GM18868 (cell line): ENCODE measurements at regions not wholly inside any gene's neighbourhood (a gene's known extent, or its start where the extent isn't known, plus 50 kb on each side); places are given as distances from the start of the nearest gene placed in this dataset.

Source experiments
- ATAC-seq: cut with Tn5 transposase; IDR thresholded peaks from one replicate; pipeline ENCODE4 v1.9.1; 2021; ENCODE audit warnings: mild to moderate bottlenecking, moderate library complexity; ENCODE audit not compliant: unreplicated experiment

- ATAC-seq: no peak
Measured at GRCh38 chr1:25082216-25082899, 149.9 kb downstream of the SYF2 start.

GRCh38 chr1:25081496-25081895 lies 150.8 kb downstream of the SYF2 start:
- ATAC-seq: no peak

- no peak for ATAC-seq
Measured at GRCh38 chr1:25080294-25081209, 150.5 kb upstream of the RUNX3 start.

- no peak for ATAC-seq
Measured at GRCh38 chr1:25079048-25079447, 149.0 kb upstream of the RUNX3 start.

- ATAC-seq: no peak
Measured at GRCh38 chr1:25074351-25075227, 144.5 kb upstream of the RUNX3 start.

GRCh38 chr1:25073640-25074270 lies 143.7 kb upstream of the RUNX3 start:
- ATAC-seq: no peak

- ATAC-seq: no peak
Measured at GRCh38 chr1:25072461-25072860, 142.4 kb upstream of the RUNX3 start.

- no peak for ATAC-seq
Measured at GRCh38 chr1:25068829-25069228, 138.8 kb upstream of the RUNX3 start.

- ATAC-seq: no peak
Measured at GRCh38 chr1:25068316-25068715, 138.2 kb upstream of the RUNX3 start.

GRCh38 chr1:25067518-25068251 lies 137.6 kb upstream of the RUNX3 start:
- ATAC-seq: no peak

- no peak for ATAC-seq
Measured at GRCh38 chr1:25066731-25067517, 136.8 kb upstream of the RUNX3 start.

GRCh38 chr1:25066256-25066655 lies 136.2 kb upstream of the RUNX3 start:
- ATAC-seq: no peak

- no peak for ATAC-seq
Measured at GRCh38 chr1:25065795-25066238, 135.7 kb upstream of the RUNX3 start.

GRCh38 chr1:25065321-25065721 lies 135.2 kb upstream of the RUNX3 start:
- no peak for ATAC-seq

GRCh38 chr1:25064465-25065240 lies 134.6 kb upstream of the RUNX3 start:
- no peak for ATAC-seq

- no peak for ATAC-seq
Measured at GRCh38 chr1:25063591-25064416, 133.7 kb upstream of the RUNX3 start.

- ATAC-seq: no peak
Measured at GRCh38 chr1:25062621-25063255, 132.7 kb upstream of the RUNX3 start.
